ENCODE measurements at regions not wholly inside any gene's neighbourhood (a gene's known extent, or its start where the extent isn't known, plus 50 kb on each side); places are given as distances from the start of the nearest gene placed in this dataset.

DNA sequence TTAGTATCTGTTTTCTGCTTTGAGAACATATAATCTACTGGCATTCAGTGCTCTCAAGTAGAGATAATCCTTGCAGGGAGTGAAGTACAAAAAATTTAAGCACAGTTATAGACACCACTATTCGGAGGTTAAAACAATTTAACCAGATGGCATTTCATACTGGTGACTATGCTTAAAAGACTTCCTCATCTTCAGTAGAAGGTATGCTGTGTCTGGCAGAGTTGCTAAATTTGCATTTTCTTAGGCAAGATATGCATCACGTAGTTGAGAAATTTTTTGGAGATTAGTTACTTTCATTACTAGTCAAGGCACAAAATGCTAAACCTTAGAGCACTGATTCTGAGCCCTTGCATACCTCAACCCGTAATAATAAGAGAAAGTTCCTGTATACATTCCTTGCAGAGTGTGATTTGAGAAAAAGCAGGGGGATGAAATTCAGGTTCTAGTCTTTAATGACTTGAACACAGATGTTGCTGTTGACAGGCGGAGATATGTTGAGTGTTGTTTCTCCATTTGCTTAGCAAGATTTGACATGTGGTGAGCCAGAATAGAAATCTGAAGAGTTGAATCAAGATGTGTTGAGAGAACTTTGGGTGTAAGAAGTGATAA, 70.8 kb upstream of the STARD4 start:
- DNase-seq (ENCODE audit: low spot score in 2 of 2), result no peak
- H3K27me3 ChIP-seq (ENCODE audit: low read depth), result no peaks in the 10 kb centered on the region
- no peaks in the 10 kb centered on the region for H3K4me1 ChIP-seq
- H3K9me3 ChIP-seq, result no peaks in the 10 kb centered on the region
- no peak overlapping the region for H3K4me3 ChIP-seq
- no peaks in the 10 kb centered on the region for H3K36me3 ChIP-seq (replicated peaks)
- in situ Hi-C loops (cut with MboI; ENCODE audit: low sequenced_read_pairs), result no loop called here

DNA sequence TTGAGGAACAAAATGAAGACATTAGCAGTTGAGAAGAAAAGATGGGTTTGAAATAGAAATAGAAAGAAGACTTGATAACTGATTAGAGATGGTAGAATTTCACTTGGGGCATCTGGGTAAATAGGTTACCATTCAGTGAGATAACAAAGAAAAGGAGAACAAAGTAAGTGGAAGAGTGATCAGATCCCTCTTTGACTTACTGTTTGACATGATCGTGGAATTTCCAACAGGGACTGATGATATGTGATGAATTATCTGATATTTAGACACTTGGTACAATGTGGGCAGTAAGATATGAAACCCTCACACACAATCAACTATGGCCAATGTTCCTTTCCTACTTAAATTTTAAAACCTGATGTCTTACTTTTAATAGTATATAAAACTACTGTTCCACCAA, 70.1 kb upstream of the STARD4 start:
- no peaks in the 10 kb centered on the region for H3K27me3 ChIP-seq (ENCODE audit: low read depth)
- DNase-seq (ENCODE audit: low spot score in 2 of 2), result no peak
- H3K4me1 ChIP-seq, result no peaks in the 10 kb centered on the region
- H3K4me3 ChIP-seq, result no peak overlapping the region
- in situ Hi-C loops (cut with MboI; ENCODE audit: low sequenced_read_pairs), result no loop called here
- H3K9me3 ChIP-seq, result no peaks in the 10 kb centered on the region
- no peaks in the 10 kb centered on the region for H3K36me3 ChIP-seq (replicated peaks)

DNA sequence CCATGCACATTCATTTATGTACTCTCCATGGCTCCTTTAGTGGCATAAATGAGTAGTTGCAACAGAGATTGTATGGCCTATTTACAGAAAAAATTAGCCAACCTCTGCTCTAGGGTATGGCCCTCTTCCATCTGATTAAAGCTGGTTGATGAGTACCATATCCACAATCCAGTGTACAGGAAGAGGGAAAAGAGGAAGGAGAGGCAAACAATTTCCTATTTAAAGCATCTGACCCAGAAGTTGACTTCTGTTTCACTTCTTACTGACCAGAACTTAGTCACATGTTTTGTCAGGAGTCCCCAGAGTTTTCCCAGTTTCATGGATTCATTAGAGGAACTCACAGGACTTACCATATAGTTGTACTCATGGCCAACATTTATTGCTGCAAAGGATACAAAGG, 68.6 kb upstream of the STARD4 start:
- in situ Hi-C loops (cut with MboI; ENCODE audit: low sequenced_read_pairs), result no loop called here
- no peaks in the 10 kb centered on the region for H3K9me3 ChIP-seq
- H3K4me1 ChIP-seq, result no peaks in the 10 kb centered on the region
- no peak for DNase-seq (ENCODE audit: low spot score in 2 of 2)
- H3K36me3 ChIP-seq (replicated peaks), result no peaks in the 10 kb centered on the region
- H3K4me3 ChIP-seq, result no peak overlapping the region
- no peaks in the 10 kb centered on the region for H3K27me3 ChIP-seq (ENCODE audit: low read depth)

DNA sequence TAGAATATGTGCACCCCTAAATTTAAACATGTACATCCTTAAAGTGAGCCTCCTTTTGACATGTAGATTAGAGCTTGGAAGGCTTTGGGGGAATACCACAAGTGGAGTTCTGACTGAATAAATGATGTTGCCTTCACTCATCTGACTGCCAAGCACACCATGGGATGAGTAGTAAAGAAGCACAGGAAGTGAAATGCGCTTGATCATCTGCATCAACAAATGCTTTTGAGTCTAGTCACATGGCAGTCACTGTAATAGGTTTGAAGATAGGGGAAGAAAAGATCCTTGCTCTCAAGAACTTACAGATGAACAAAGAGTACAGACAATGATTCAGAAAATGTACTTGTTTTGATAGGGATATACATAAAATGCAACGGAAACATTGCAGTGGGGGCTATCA, 62.0 kb upstream of the STARD4 start:
- Histone ChIP-seq H3K36me3 (replicated peaks) (no peaks in the 10 kb centered on the region), H3K9me3 (no peaks in the 10 kb centered on the region), H3K4me3 (no peak overlapping the region), H3K4me1 (no peaks in the 10 kb centered on the region), H3K27me3 (ENCODE audit: low read depth) (no peaks in the 10 kb centered on the region)
- DNase-seq (ENCODE audit: low spot score in 2 of 2), result no peak
- in situ Hi-C loops (cut with MboI; ENCODE audit: low sequenced_read_pairs), result loop anchor here (25.0 kb wide), 1 partner anchor 288 kb away; no protein-coding TSS in a partner anchor

DNA sequence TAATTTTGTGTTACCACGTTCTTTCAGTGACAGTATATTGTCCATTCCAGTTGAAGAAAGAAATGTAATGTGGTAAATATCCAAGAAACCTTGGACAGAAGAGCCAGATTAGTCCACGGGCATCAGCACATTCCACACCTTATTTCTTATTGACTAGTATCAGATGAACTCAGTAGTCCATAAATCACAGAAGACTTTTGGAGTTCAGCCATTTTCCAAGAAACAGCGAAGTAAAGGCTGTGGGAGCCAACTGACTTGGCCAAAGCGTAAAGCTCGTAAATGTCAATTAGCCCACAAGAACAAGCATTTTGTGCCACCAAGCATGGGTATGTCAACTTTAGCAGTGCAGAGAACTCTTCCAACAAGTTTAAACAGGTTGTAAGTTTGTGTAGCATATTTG, 60.2 kb upstream of the STARD4 start:
- H3K4me3 ChIP-seq, result no peak overlapping the region
- in situ Hi-C loops (cut with MboI; ENCODE audit: low sequenced_read_pairs), result loop anchor here (25.0 kb wide), 1 partner anchor 290 kb away; no protein-coding TSS in a partner anchor
- no peaks in the 10 kb centered on the region for H3K4me1 ChIP-seq
- H3K36me3 ChIP-seq (replicated peaks), result no peaks in the 10 kb centered on the region
- H3K27me3 ChIP-seq (ENCODE audit: low read depth), result no peaks in the 10 kb centered on the region
- no peak for DNase-seq (ENCODE audit: low spot score in 2 of 2)
- H3K9me3 ChIP-seq, result no peaks in the 10 kb centered on the region

DNA sequence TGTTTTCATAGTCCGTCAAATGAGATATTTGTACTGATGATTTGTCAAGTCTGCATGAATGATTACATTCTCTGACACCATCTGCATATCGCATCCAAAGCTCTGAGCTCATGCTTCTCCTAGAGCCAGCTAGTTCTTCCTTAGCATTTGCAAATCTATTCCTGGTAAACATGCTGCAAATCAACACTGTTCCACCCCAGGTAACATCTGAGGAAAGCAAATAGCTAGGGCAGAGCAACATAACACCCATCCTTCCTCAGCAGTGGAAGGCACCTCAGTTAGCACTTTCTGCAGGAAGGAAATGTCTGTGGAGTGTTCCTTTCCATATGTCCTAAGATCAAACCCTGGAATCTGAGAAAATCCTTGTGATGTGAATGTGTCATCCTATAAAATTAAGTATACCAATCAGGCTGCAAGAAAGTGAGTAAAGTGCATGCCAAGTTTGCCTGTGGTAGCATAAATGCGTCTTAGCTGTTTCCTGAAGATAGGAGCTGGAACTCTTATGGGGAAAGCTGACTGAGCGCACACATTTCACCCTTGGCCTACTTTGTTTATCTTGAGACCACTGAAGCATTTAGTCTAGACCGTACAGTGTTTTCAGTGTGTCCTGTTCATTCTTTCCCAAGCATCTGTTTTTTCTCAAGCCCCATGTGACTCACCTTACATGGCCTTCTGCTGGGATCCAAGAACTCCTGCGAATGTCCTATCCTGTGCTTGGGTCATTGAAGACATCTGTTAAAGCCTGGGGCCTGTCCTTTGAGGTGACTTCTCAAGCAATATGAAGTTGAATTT, 50.9 kb upstream of the STARD4 start:
- no peak for DNase-seq (ENCODE audit: low spot score in 2 of 2)
- Histone ChIP-seq H3K4me3 (no peak overlapping the region), H3K4me1 (no peaks in the 10 kb centered on the region), H3K27me3 (ENCODE audit: low read depth) (0 out of 2 replicates have a peak, but pooled peaks cover 8% of the 10 kb centered on the region), H3K9me3 (no peaks in the 10 kb centered on the region), H3K36me3 (replicated peaks) (no peaks in the 10 kb centered on the region)
- in situ Hi-C loops (cut with MboI; ENCODE audit: low sequenced_read_pairs), result loop anchor here (25.0 kb wide), 1 partner anchor 299 kb away; no protein-coding TSS in a partner anchor

DNA sequence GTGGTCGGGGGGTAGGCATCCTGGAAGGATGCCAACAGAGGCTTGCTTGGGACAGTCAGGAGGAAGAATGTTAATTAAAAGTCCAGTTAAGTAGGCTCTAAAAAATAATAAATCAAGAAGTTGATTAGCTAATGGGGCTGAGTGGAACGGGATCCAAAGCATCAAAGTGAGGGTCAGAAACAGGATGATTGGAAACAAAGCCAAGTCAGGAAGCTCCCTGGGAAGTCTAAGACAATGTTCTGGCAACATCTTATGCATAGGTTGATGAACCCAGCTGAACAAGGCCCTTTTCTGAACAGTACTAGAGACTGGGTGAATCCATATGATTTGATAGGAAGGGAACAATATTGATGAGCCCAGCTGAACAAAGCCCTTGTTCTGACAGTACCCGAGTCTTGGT, 50.2 kb upstream of the STARD4 start:
- H3K4me1 ChIP-seq, result no peaks in the 10 kb centered on the region
- H3K4me3 ChIP-seq, result no peak overlapping the region
- DNase-seq (ENCODE audit: low spot score in 2 of 2), result no peak
- in situ Hi-C loops (cut with MboI; ENCODE audit: low sequenced_read_pairs), result loop anchor here (25.0 kb wide), 1 partner anchor 300 kb away; no protein-coding TSS in a partner anchor
- H3K36me3 ChIP-seq (replicated peaks), result no peaks in the 10 kb centered on the region
- H3K27me3 ChIP-seq (ENCODE audit: low read depth), result 0 out of 2 replicates have a peak, but pooled peaks cover 8% of the 10 kb centered on the region
- H3K9me3 ChIP-seq, result no peaks in the 10 kb centered on the region
